ENCODE measurements at regions not wholly inside any gene's neighbourhood (a gene's known extent, or its start where the extent isn't known, plus 50 kb on each side); places are given as distances from the start of the nearest gene placed in this dataset.

DNA sequence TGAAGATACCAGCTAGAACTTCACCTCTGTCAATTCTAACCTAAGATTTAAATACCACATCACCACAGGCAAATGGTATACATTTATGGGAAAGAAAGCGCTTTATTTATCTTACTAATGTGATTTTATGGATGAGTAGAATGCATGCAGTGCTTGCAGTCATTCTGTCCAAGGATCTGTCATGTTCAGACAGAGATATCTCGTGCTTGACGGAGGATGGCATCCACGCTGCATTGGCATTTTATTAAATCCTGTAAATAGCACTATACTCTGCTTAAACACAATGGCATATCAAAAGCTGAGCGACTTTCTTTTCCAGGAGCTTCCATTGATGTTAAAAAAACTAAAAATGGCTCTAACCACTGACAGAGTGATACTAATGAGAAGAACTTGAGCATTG, 133.7 kb upstream of the CAV2 start:
- TF ChIP-seq, protein P1, sequence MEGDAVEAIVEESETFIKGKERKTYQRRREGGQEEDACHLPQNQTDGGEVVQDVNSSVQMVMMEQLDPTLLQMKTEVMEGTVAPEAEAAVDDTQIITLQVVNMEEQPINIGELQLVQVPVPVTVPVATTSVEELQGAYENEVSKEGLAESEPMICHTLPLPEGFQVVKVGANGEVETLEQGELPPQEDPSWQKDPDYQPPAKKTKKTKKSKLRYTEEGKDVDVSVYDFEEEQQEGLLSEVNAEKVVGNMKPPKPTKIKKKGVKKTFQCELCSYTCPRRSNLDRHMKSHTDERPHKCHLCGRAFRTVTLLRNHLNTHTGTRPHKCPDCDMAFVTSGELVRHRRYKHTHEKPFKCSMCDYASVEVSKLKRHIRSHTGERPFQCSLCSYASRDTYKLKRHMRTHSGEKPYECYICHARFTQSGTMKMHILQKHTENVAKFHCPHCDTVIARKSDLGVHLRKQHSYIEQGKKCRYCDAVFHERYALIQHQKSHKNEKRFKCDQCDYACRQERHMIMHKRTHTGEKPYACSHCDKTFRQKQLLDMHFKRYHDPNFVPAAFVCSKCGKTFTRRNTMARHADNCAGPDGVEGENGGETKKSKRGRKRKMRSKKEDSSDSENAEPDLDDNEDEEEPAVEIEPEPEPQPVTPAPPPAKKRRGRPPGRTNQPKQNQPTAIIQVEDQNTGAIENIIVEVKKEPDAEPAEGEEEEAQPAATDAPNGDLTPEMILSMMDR (IDR thresholded peaks at IDR 0.05) = no peak
- TF ChIP-seq POLR2A (IDR thresholded peaks at IDR 0.05) = no peak
